Natural killer cell treated with Interleukin-12 subunit alpha and Interleukin-12 subunit beta and Interleukin-15 and Interleukin-18, amount 100 ng/mL, for 72 hours (primary cell): ENCODE measurements at regions not wholly inside any gene's neighbourhood (a gene's known extent, or its start where the extent isn't known, plus 50 kb on each side); places are given as distances from the start of the nearest gene placed in this dataset.
"Not testable (repeated sequence)": the region's sequence is repeated elsewhere in the genome, so short reads cannot be mapped to it uniquely, and the experiment has no call there.

Source experiments
- ATAC-seq, 2 donors: fragments of 150-1000 bp; cut with Tn5 transposase in 1 of 2; sonication (Bioruptor Pico), chemical (Tn5 transposase) in 1 of 2; 2 replicates each; pipeline ENCODE4 v1.10.0; 2021
- DNase-seq: peaks from one replicate; pipeline ENCODE4 v3.0.0; 2022; ENCODE audit warnings: low spot score
- H3K27ac Mint-ChIP-seq, 2 donors: 1 replicate in 1 of 2; 2 replicates in 1 of 2; pipeline ENCODE4 v1.8.0; 2022; ENCODE audit warnings: mixed read lengths in 2 of 2, mild to moderate bottlenecking in 1 of 2, moderate library complexity in 1 of 2
- H3K27me3 Mint-ChIP-seq, 2 donors: 1 replicate in 1 of 2; 2 replicates in 1 of 2; pipeline ENCODE4 v1.8.0; 2022; ENCODE audit warnings: mixed read lengths in 2 of 2
- H3K36me3 Mint-ChIP-seq: one replicate; pipeline ENCODE4 v1.8.0; 2022; ENCODE audit warnings: mixed read lengths
- H3K4me1 Mint-ChIP-seq, 2 donors: 1 replicate in 1 of 2; 2 replicates in 1 of 2; pipeline ENCODE4 v1.8.0; 2022; ENCODE audit warnings: low read depth in 2 of 2, mixed read lengths in 2 of 2, mild to moderate bottlenecking in 1 of 2
- H3K4me3 Mint-ChIP-seq: one replicate; pipeline ENCODE4 v1.8.0; 2022; ENCODE audit warnings: mixed read lengths
- H3K9me3 Mint-ChIP-seq: 2 replicates; pipeline ENCODE4 v1.8.0; 2022; ENCODE audit warnings: mixed read lengths

DNA sequence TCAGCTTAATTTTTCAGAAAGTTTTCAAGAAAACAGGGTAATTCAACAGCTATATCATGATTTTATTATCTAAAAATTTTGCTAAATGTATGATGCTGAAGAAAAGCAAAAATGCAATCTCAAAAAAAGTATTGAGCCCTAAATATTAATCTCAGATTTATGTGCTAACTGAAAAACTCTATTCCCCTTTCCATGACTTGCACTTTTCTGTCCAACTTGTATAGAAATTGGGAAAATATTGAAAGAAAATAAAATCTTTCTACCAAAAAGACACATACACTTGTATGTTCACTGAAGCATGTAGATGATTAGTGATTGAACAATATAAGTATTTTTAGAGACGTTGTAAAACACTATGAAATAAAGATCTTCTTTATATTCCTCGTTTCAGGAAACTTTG is 368.0 kb upstream of the ATXN7L3B start:
- H3K27ac Mint-ChIP-seq = no peak overlapping the region
- ATAC-seq (no peak), DNase-seq (no peak)
- peaks cover 6% of the 10 kb centered on the region for H3K9me3 Mint-ChIP-seq
- H3K27me3 Mint-ChIP-seq = no peaks in the 10 kb centered on the region
- no peak overlapping the region for H3K4me3 Mint-ChIP-seq
- H3K36me3 Mint-ChIP-seq = no peaks in the 10 kb centered on the region
- no peaks in the 10 kb centered on the region for H3K4me1 Mint-ChIP-seq

DNA sequence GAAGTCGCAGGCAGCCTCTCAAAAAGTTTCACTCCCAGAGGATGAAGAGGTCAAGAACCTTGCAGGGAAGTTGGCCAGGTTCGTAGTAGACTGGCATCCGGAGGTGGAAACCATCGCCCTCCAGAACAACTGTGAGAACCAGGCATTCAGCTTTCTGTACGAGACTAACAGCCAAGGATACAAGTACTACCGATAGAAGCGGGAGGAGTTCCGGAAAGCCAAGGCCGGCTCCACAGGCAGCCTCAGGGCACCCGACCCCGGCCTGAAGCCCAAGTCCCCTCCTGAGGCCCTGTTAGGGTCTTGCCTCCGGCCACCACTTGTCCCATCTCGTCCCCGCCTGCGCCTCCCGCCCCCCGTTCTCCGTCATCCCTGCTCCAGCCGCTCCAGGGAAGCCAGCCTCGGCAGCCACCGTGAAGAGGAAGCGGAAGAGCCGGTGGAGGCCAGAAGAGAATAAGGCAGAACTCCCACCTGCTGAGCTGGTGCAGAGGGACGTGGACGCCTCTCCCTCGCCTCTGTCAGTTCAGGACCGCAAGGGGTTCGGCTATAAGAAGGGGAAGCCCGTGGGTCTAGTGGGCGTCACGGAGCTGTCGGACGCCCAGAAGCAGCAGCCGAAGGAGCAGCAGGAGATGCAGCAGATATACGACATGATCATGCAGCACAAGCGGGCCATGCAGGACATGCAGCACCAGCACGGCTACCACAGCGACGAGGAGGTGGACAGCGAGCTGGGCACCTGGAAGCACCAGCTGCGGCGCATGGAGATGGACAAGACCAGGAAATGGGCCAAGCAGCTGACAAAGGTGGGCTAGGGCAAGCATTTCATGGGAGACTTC is 366.8 kb upstream of the ATXN7L3B start:
- Mint-ChIP-seq H3K27me3 (no peaks in the 10 kb centered on the region), H3K36me3 (no peaks in the 10 kb centered on the region), H3K9me3 (peaks cover 6% of the 10 kb centered on the region), H3K4me1 (no peaks in the 10 kb centered on the region), H3K4me3 (no peak overlapping the region), H3K27ac (no peak overlapping the region)
- DNase-seq (no peak), ATAC-seq (no peak)

DNA sequence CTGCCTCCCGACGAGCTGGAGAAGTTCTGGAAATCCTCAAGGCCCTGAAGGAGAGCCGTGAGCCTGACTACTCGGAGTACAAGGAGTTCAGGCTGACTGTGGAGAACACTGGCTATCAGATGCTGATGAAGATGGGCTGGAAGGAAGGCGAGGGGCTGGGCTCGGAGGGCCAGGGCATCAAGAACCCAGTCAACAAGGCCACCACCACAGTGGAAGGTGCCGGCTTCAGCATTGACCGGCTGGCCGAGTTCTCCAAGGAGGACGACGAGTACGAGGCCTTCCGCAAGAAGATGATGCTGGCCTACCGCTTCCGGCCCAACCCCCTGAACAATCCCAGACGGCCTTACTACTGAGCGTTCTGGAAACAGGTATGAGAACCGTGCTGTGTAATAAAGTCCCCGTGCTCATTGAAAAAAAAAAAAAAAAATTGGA is 366.1 kb upstream of the ATXN7L3B start:
- no peak overlapping the region for H3K4me3 Mint-ChIP-seq
- H3K36me3 Mint-ChIP-seq = no peaks in the 10 kb centered on the region
- H3K27ac Mint-ChIP-seq = no peak overlapping the region
- H3K27me3 Mint-ChIP-seq = no peaks in the 10 kb centered on the region
- DNase-seq (no peak), ATAC-seq (no peak)
- H3K4me1 Mint-ChIP-seq = no peaks in the 10 kb centered on the region
- H3K9me3 Mint-ChIP-seq = peaks cover 5% of the 10 kb centered on the region

DNA sequence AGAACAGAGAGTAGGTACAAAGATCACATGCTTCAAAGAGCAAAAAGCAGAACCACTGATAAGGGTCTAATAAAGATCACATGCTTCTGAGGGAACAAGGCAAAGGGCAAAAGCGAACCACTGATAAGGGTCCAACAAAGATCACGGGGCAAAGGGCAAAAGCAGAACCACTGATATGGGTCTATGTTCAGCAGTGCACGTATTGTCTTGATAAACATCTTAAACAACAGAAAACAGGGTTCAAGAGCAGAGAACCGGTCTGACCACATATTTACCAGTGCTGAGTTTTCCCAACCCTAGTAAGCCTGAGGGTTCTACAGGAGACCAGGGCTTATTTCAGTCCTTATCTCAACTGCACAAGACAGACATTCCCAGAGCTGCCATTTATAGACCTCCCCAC is 362.7 kb upstream of the ATXN7L3B start:
- not testable (repeated sequence) for H3K36me3 Mint-ChIP-seq, H3K27me3 Mint-ChIP-seq, DNase-seq, H3K4me1 Mint-ChIP-seq, H3K9me3 Mint-ChIP-seq, H3K4me3 Mint-ChIP-seq, H3K27ac Mint-ChIP-seq, ATAC-seq

DNA sequence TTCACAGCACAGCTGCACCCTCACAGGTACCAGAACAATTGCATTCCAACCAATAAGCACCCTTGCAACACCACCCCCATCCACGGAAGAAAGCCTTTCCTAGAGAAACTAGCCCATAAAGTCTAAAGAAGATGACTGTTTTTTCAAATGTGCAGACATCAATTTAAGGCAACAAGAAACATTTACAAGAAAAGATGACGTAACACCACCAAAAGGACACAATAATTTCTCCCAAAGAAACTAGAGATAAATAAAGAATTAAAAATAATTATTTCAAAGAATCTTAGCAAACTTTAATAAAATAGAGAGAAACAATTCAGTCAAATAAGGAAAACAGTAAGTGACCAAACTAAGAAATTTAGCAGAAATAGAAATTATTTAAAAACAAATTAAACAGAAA is 352.3 kb upstream of the ATXN7L3B start:
- no peak overlapping the region for H3K4me3 Mint-ChIP-seq
- H3K4me1 Mint-ChIP-seq = no peaks in the 10 kb centered on the region
- no peak for DNase-seq
- peaks cover 3% of the 10 kb centered on the region for H3K9me3 Mint-ChIP-seq
- no peaks in the 10 kb centered on the region for H3K36me3 Mint-ChIP-seq
- no peak for ATAC-seq
- no peak overlapping the region for H3K27ac Mint-ChIP-seq
- H3K27me3 Mint-ChIP-seq = no peaks in the 10 kb centered on the region

DNA sequence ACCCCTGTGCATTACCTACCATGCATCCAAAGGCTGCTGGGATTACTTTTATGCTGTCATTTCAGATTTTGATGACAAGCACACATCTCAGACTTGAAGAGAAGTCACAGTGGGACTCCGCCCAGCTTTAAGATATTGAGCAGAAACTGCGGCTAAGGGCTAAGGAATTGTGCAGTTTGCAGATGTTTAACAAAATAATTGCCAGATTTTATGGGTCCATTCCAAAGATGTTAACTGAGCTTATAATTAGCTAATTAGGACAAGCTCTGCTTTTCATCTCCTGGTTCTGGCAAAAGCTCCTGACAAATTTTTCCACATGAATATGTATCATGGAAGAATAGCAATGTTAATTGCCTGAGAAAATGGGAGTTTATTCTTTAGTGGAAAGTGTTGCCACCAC is 344.4 kb upstream of the ATXN7L3B start:
- Mint-ChIP-seq H3K4me1 (no peaks in the 10 kb centered on the region), H3K9me3 (peaks cover 3% of the 10 kb centered on the region), H3K4me3 (no peak overlapping the region), H3K27ac (no peak overlapping the region), H3K27me3 (no peaks in the 10 kb centered on the region), H3K36me3 (no peaks in the 10 kb centered on the region)
- ATAC-seq = no peak
- no peak for DNase-seq

DNA sequence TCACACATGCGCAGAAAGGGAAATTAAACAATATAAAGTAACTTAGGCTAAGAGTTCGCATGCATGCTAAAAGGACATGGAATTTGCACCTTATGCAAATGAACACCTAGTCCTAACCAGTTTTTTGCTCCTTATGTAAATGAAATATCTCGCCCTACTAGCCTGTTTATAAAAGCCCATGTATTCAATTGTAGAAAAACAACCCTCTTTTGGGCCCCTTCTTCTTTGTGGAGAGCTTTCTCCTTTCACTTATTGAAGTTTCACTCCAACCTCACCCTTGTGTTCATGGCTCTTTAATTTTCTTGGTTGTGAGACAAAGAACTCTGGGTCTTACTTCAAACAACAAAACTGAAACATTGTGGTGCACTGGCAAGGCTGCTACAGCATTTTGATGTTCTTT is 333.4 kb upstream of the ATXN7L3B start:
- ATAC-seq = no peak
- Mint-ChIP-seq H3K27me3 (no peaks in the 10 kb centered on the region), H3K9me3 (peaks cover 5% of the 10 kb centered on the region), H3K27ac (no peak overlapping the region), H3K4me3 (no peak overlapping the region), H3K36me3 (no peaks in the 10 kb centered on the region), H3K4me1 (no peaks in the 10 kb centered on the region)
- DNase-seq = no peak

DNA sequence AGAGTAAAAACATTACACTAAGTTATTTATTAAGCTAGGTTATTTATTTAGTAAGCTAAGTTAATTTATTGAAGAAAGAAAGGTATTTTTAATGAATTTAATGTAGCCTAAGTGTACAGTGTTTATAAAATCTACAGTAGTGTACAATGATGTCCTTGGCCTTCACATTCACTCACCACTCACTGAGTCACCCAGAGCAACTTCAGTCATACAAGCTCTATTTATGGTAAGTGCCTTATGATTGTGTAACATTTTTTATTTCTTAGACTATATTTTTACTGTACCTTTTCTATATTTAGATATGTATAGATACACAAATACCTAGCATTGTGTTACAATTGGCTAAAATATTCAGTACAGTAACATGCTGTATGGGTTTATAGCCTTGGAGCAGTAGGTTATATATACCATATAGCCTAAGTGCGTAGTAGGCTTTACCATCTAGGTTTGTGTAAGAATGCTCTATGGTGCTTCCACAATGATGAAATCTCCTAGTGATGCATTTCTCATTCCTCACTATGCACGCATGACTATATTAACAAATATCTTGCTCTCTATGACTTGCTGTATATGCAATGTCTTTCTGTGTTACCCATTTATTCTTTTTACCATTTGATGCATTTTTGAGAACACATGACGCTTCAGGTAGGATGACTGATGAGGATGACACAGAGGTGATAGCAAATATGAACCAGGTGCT is 309.6 kb upstream of the ATXN7L3B start:
- Mint-ChIP-seq H3K9me3 (peaks cover 6% of the 10 kb centered on the region), H3K4me1 (no peaks in the 10 kb centered on the region)
- DNase-seq = no peak

DNA sequence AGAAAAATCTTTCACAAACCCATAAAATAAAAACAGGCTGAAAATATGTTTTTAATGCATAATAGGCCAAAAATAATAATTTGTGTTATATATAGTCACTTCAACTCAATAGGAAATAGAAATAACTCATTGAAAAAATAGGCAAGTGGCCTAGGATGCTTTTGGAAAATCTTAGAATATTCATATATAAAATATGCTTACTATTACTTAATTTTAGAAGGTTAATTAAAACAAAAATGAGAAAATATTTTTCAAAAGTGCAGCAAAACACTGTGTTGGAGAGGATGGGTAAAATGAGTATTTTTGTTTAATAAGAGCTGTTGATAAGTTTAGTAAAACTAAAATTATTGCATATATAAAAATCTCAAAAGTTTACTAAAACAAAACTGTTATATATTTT is 308.0 kb upstream of the ATXN7L3B start:
- DNase-seq (no peak), ATAC-seq (no peak)
- no peak overlapping the region for H3K27ac Mint-ChIP-seq
- H3K27me3 Mint-ChIP-seq = no peaks in the 10 kb centered on the region
- no peaks in the 10 kb centered on the region for H3K36me3 Mint-ChIP-seq
- no peaks in the 10 kb centered on the region for H3K4me1 Mint-ChIP-seq
- H3K9me3 Mint-ChIP-seq = peaks cover 9% of the 10 kb centered on the region
- H3K4me3 Mint-ChIP-seq = no peak overlapping the region

More for the DNA sequence above, 309.6 kb upstream of the ATXN7L3B start:
- Mint-ChIP-seq H3K4me3 (no peak overlapping the region), H3K36me3 (no peaks in the 10 kb centered on the region), H3K27me3 (no peaks in the 10 kb centered on the region), H3K27ac (no peak overlapping the region)
- ATAC-seq = no peak

DNA sequence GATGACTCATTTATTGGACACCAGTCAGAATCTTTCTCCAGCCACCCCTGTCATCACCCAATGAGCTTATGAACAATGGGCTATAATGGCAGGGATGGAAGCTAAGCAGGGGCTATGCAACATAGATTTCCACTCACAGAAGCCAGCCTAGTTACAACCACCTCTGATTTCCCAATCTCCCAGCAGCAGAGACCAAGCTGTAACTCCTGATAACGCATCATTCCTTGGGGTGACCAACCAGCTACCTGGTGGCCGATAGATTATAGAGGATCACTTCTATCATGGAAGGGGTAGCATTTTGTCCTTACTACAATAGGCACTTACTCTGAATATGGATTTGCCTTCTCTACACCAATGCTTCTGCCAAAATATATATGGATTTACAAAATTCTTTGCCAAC is 302.3 kb upstream of the ATXN7L3B start:
- no peaks in the 10 kb centered on the region for H3K27me3 Mint-ChIP-seq
- peaks cover 17% of the 10 kb centered on the region for H3K9me3 Mint-ChIP-seq
- no peak overlapping the region for H3K27ac Mint-ChIP-seq
- DNase-seq (no peak), ATAC-seq (no peak)
- no peaks in the 10 kb centered on the region for H3K36me3 Mint-ChIP-seq
- H3K4me3 Mint-ChIP-seq = no peak overlapping the region
- no peaks in the 10 kb centered on the region for H3K4me1 Mint-ChIP-seq

DNA sequence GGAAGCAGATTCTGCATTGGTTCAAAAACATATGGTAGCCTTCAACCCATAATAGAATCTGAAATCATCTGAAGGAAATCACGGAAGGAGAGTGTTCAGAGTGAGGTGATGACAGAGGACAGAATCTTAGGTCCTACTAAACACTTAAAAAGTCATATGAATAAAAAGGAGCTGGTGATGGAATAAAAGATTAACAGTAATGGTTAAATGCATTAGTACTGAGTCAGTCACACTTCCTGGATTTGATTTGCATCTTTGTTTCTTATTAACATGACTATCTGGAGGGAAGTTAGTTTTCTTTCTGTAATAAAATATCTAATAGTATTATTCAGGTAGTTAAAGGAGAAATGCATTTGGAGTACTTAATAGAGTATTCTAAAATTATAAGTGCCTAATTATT is 296.3 kb upstream of the ATXN7L3B start:
- ATAC-seq = no peak
- H3K4me1 Mint-ChIP-seq = no peaks in the 10 kb centered on the region
- H3K27ac Mint-ChIP-seq = no peak overlapping the region

DNA sequence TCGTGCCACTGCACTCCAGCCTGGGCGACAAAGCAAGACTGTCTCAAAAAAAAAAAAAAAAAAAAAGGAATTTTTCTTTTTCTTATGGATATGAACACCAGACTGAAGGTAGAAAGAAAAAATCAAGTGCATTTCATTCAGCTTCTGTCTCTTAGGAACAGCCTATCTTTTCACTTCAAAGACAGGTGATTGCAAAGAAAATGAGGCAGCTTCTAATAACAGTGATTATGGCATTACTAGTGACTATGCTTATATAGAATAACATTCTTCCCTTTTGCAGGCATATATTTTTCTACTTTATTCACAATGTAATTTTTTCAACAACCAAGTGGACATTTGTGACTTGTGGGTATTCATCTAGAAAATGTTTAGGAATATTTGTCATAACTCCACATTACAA is 295.5 kb upstream of the ATXN7L3B start:
- no peak for ATAC-seq
- H3K36me3 Mint-ChIP-seq = no peaks in the 10 kb centered on the region
- H3K27me3 Mint-ChIP-seq = no peaks in the 10 kb centered on the region
- DNase-seq = no peak
- H3K9me3 Mint-ChIP-seq = peaks cover 16% of the 10 kb centered on the region
- H3K4me1 Mint-ChIP-seq = no peaks in the 10 kb centered on the region
- no peak overlapping the region for H3K27ac Mint-ChIP-seq
- H3K4me3 Mint-ChIP-seq = no peak overlapping the region

More for the DNA sequence above, 296.3 kb upstream of the ATXN7L3B start:
- H3K36me3 Mint-ChIP-seq = no peaks in the 10 kb centered on the region
- no peak overlapping the region for H3K4me3 Mint-ChIP-seq
- H3K27me3 Mint-ChIP-seq = no peaks in the 10 kb centered on the region
- peaks cover 14% of the 10 kb centered on the region for H3K9me3 Mint-ChIP-seq
- DNase-seq = no peak

DNA sequence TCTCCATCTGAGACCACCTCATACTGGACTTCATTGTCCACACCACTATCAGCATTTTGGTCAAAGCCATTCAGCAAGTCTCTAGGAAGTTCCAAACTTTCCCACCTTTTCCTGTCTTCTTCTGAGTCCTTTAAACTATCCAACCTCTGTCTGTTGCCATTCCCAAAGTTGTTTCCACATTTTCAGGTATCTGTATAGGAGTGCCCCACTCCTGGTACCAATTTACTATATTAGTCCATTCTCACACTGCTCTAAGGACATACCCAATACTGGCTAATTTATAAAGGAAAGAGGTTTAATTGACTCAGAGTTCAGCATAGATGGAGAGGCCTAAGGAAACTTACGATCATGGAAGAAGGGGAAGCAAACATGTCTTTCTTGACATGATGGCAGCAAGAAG is 292.2 kb upstream of the ATXN7L3B start:
- Mint-ChIP-seq H3K9me3 (peaks cover 13% of the 10 kb centered on the region), H3K27ac (no peak overlapping the region), H3K36me3 (no peaks in the 10 kb centered on the region)

DNA sequence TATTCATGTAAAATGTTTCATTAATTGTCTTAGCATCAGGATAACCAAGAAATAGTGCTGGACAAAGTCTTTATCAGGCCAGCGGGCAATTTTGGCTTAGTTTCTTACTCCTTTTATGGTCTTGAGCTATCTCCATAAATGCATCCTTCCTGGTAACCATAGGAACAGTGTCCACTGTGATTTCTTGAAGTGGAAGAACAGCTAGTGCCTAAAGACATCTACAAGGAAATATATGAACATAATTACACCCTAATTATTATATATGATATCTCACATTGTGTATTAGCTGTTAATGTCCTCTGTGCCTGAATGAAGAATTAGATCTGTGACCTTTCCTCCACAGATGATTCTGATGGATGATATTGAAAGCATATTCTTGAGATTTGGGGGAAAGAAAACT is 286.7 kb upstream of the ATXN7L3B start:
- DNase-seq = no peak
- no peak overlapping the region for H3K4me3 Mint-ChIP-seq
- H3K36me3 Mint-ChIP-seq = no peaks in the 10 kb centered on the region
- H3K27me3 Mint-ChIP-seq = no peaks in the 10 kb centered on the region
- H3K4me1 Mint-ChIP-seq = no peaks in the 10 kb centered on the region
- no peak for ATAC-seq
- H3K9me3 Mint-ChIP-seq = peaks cover 13% of the 10 kb centered on the region
- no peak overlapping the region for H3K27ac Mint-ChIP-seq

More for the DNA sequence above, 292.2 kb upstream of the ATXN7L3B start:
- Mint-ChIP-seq H3K4me1 (no peaks in the 10 kb centered on the region), H3K27me3 (no peaks in the 10 kb centered on the region), H3K4me3 (no peak overlapping the region)
- DNase-seq = no peak
- ATAC-seq = no peak
